ENCODE measurements at regions not wholly inside any gene's neighbourhood (a gene's known extent, or its start where the extent isn't known, plus 50 kb on each side); places are given as distances from the start of the nearest gene placed in this dataset.
"Not testable (repeated sequence)": the region's sequence is repeated elsewhere in the genome, so short reads cannot be mapped to it uniquely, and the experiment has no call there.

- peak; percentile 59 for ATAC-seq
- TF ChIP-seq ZC3H10 (CRISPR knock-in tag; IDR thresholded peaks at IDR 0.05) (no peak), CSDC2 (CRISPR knock-in tag; IDR thresholded peaks at IDR 0.05) (no peak), ARNTL (CRISPR knock-in tag; IDR thresholded peaks at IDR 0.05; ENCODE audit: borderline replicate concordance, low read depth) (no peak), TCF4 (CRISPR knock-in tag; IDR thresholded peaks at IDR 0.05; ENCODE audit: borderline replicate concordance) (no peak), ZFP30 (CRISPR knock-in tag; IDR thresholded peaks at IDR 0.05) (no peak), ZNF8 (CRISPR knock-in tag; IDR thresholded peaks at IDR 0.05) (no peak), GLIS3 (CRISPR knock-in tag; IDR thresholded peaks at IDR 0.05) (no peak), ZNF70 (CRISPR knock-in tag; IDR thresholded peaks at IDR 0.05) (no peak), ESRRG (CRISPR knock-in tag; IDR thresholded peaks at IDR 0.05) (no peak), RARB (CRISPR knock-in tag; IDR thresholded peaks at IDR 0.05) (no peak), BACH2 (CRISPR knock-in tag; IDR thresholded peaks at IDR 0.05; ENCODE audit: borderline replicate concordance) (no peak), OSR1 (CRISPR knock-in tag; IDR thresholded peaks at IDR 0.05) (no peak), PPARA (CRISPR knock-in tag; IDR thresholded peaks at IDR 0.05; ENCODE audit: borderline replicate concordance) (no peak)
- TF ChIP-seq, protein P1, sequence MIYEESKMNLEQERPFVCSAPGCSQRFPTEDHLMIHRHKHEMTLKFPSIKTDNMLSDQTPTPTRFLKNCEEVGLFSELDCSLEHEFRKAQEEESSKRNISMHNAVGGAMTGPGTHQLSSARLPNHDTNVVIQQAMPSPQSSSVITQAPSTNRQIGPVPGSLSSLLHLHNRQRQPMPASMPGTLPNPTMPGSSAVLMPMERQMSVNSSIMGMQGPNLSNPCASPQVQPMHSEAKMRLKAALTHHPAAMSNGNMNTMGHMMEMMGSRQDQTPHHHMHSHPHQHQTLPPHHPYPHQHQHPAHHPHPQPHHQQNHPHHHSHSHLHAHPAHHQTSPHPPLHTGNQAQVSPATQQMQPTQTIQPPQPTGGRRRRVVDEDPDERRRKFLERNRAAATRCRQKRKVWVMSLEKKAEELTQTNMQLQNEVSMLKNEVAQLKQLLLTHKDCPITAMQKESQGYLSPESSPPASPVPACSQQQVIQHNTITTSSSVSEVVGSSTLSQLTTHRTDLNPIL (CRISPR knock-in tag; IDR thresholded peaks at IDR 0.05; ENCODE audit: low read depth), result no peak
- TF ChIP-seq, protein P2, sequence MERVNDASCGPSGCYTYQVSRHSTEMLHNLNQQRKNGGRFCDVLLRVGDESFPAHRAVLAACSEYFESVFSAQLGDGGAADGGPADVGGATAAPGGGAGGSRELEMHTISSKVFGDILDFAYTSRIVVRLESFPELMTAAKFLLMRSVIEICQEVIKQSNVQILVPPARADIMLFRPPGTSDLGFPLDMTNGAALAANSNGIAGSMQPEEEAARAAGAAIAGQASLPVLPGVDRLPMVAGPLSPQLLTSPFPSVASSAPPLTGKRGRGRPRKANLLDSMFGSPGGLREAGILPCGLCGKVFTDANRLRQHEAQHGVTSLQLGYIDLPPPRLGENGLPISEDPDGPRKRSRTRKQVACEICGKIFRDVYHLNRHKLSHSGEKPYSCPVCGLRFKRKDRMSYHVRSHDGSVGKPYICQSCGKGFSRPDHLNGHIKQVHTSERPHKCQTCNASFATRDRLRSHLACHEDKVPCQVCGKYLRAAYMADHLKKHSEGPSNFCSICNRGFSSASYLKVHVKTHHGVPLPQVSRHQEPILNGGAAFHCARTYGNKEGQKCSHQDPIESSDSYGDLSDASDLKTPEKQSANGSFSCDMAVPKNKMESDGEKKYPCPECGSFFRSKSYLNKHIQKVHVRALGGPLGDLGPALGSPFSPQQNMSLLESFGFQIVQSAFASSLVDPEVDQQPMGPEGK (CRISPR knock-in tag; IDR thresholded peaks at IDR 0.05; ENCODE audit: borderline replicate concordance), result no peak
- TF ChIP-seq, protein P3, sequence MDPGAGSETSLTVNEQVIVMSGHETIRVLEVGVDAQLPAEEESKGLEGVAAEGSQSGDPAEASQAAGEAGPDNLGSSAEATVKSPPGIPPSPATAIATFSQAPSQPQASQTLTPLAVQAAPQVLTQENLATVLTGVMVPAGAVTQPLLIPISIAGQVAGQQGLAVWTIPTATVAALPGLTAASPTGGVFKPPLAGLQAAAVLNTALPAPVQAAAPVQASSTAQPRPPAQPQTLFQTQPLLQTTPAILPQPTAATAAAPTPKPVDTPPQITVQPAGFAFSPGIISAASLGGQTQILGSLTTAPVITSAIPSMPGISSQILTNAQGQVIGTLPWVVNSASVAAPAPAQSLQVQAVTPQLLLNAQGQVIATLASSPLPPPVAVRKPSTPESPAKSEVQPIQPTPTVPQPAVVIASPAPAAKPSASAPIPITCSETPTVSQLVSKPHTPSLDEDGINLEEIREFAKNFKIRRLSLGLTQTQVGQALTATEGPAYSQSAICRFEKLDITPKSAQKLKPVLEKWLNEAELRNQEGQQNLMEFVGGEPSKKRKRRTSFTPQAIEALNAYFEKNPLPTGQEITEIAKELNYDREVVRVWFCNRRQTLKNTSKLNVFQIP (CRISPR knock-in tag; IDR thresholded peaks at IDR 0.05; ENCODE audit: borderline replicate concordance, low read depth), result no peak
- TF ChIP-seq, protein P4, sequence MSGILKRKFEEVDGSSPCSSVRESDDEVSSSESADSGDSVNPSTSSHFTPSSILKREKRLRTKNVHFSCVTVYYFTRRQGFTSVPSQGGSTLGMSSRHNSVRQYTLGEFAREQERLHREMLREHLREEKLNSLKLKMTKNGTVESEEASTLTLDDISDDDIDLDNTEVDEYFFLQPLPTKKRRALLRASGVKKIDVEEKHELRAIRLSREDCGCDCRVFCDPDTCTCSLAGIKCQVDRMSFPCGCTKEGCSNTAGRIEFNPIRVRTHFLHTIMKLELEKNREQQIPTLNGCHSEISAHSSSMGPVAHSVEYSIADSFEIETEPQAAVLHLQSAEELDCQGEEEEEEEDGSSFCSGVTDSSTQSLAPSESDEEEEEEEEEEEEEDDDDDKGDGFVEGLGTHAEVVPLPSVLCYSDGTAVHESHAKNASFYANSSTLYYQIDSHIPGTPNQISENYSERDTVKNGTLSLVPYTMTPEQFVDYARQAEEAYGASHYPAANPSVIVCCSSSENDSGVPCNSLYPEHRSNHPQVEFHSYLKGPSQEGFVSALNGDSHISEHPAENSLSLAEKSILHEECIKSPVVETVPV (CRISPR knock-in tag; IDR thresholded peaks at IDR 0.05), result no peak
Observed at GRCh38 chr7:104956753-104957450, 57.1 kb upstream of the KMT2E start.

DNA sequence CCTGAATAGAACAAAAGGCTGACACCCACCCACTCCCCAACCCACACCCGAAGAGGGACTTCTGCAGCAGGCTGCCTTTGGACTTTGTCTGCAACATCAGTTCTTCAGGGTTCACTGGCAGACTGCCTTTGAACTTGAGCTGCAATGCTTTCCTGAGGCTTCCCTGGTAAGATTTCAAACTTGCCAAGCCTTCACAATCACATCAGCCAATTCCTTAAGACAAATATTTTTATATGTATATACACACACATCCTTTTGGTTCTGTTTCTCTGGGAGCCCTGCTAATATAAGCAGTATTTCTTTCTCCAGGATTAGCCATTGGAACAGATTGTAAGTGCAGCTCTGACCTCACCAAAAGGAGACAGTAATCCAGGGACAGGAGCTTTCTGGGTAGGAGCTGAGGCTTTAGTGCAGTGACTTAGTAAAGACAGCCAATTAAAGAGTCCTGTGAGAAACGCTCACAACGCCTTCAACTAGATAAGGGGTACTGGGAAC is 55.6 kb upstream of the KMT2E start:
- no peak for ATAC-seq
- TF ChIP-seq RARB (CRISPR knock-in tag; IDR thresholded peaks at IDR 0.05) (no peak), CSDC2 (CRISPR knock-in tag; IDR thresholded peaks at IDR 0.05) (no peak), SNAI2 (CRISPR knock-in tag; IDR thresholded peaks at IDR 0.05) (no peak), ISL1 (CRISPR knock-in tag; IDR thresholded peaks at IDR 0.05) (no peak), ARNTL (CRISPR knock-in tag; IDR thresholded peaks at IDR 0.05; ENCODE audit: borderline replicate concordance, low read depth) (no peak)

DNA sequence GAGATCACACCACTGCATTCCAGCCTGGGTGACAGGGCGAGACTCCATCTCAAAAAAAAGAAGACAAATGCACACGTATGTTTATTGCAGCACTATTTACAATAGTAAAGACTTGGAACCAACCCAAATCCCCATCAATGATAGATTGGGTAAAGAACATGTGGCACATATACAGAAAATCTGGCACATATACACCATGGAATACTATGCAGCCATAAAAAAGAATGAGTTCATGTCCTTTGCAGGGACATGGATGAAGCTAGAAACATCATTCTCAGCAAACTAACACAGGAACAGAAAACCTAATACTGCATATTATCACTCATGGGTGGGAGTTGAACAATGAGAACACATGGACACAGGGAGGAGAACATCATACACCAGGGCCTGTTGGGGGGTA is 54.5 kb upstream of the KMT2E start:
- ATAC-seq, result not testable (repeated sequence)

DNA sequence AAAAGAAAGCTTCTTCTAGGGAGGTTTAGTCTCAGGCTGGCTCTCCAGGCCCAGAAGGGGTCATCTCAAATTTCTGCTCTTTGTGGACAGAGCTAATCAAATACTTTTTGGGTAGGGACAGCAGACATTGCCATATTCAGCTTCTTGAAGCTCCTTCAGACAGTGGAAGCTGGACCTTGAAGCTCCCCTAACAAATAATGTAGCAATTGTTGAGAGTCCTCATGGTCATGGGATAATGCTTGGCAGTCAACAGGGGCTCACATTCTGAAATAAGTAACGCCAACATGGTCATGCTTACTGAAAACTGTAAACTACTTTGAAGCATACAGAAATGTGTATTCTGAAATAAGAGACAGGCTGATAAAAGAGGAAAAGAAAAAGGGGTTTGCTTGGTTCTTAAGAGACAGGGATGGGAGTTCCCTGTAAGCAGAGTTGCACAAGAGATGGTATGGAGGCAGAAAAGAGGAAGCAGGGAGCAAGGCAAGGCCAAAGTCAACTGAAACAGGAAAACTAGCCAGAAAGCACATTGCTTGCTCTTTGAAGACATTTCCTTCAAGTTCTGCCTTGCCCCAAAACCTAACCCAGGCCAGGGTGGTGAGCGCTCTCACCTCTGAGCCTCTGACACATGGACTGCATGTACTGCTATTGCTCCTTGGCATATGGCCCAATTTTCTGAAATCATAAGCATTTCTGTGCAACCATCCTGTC is 53.1 kb upstream of the KMT2E start:
- peak; percentile 42 for ATAC-seq
- TF ChIP-seq ARNTL (CRISPR knock-in tag; IDR thresholded peaks at IDR 0.05; ENCODE audit: borderline replicate concordance, low read depth), result no peak
- no peak for TF ChIP-seq OSR1 (CRISPR knock-in tag; IDR thresholded peaks at IDR 0.05)
- no peak for TF ChIP-seq SNAI2 (CRISPR knock-in tag; IDR thresholded peaks at IDR 0.05)
- no peak for TF ChIP-seq TCF4 (CRISPR knock-in tag; IDR thresholded peaks at IDR 0.05; ENCODE audit: borderline replicate concordance)
- no peak for TF ChIP-seq ZNF70 (CRISPR knock-in tag; IDR thresholded peaks at IDR 0.05)
- no peak for TF ChIP-seq ESRRG (CRISPR knock-in tag; IDR thresholded peaks at IDR 0.05)
- TF ChIP-seq ZNF8 (CRISPR knock-in tag; IDR thresholded peaks at IDR 0.05), result no peak
- TF ChIP-seq, protein P1 (CRISPR knock-in tag; IDR thresholded peaks at IDR 0.05; ENCODE audit: low read depth), result no peak
- TF ChIP-seq, protein P5, sequence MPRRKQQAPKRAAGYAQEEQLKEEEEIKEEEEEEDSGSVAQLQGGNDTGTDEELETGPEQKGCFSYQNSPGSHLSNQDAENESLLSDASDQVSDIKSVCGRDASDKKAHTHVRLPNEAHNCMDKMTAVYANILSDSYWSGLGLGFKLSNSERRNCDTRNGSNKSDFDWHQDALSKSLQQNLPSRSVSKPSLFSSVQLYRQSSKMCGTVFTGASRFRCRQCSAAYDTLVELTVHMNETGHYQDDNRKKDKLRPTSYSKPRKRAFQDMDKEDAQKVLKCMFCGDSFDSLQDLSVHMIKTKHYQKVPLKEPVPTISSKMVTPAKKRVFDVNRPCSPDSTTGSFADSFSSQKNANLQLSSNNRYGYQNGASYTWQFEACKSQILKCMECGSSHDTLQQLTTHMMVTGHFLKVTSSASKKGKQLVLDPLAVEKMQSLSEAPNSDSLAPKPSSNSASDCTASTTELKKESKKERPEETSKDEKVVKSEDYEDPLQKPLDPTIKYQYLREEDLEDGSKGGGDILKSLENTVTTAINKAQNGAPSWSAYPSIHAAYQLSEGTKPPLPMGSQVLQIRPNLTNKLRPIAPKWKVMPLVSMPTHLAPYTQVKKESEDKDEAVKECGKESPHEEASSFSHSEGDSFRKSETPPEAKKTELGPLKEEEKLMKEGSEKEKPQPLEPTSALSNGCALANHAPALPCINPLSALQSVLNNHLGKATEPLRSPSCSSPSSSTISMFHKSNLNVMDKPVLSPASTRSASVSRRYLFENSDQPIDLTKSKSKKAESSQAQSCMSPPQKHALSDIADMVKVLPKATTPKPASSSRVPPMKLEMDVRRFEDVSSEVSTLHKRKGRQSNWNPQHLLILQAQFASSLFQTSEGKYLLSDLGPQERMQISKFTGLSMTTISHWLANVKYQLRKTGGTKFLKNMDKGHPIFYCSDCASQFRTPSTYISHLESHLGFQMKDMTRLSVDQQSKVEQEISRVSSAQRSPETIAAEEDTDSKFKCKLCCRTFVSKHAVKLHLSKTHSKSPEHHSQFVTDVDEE (CRISPR knock-in tag; IDR thresholded peaks at IDR 0.05), result no peak
- TF ChIP-seq PPARA (CRISPR knock-in tag; IDR thresholded peaks at IDR 0.05; ENCODE audit: borderline replicate concordance), result no peak
